Stimulated activated CD4-positive, alpha-beta T cell treated with anti-CD3 and anti-CD28 coated beads, Interleukin-15, amount 100 ng/mL, for 24 hours (primary cell): ENCODE measurements at regions not wholly inside any gene's neighbourhood (a gene's known extent, or its start where the extent isn't known, plus 50 kb on each side); places are given as distances from the start of the nearest gene placed in this dataset.
"Not testable (repeated sequence)": the region's sequence is repeated elsewhere in the genome, so short reads cannot be mapped to it uniquely, and the experiment has no call there.

ENCODE experiments used
- DNase-seq: peaks from one replicate; pipeline ENCODE4 v3.0.0-alpha.2; 2020

- DNase-seq, result no peak
These were observed 250.8 kb upstream of the ZEB2 start for GRCh38 chr2:144770616-144771230.

GRCh38 chr2:144760939-144761338 lies 241.0 kb upstream of the ZEB2 start:
- DNase-seq, result not testable (repeated sequence)

GRCh38 chr2:144759746-144760145 lies 239.8 kb upstream of the ZEB2 start:
- no peak for DNase-seq

GRCh38 chr2:144758196-144758595 lies 238.3 kb upstream of the ZEB2 start:
- not testable (repeated sequence) for DNase-seq

GRCh38 chr2:144753416-144753815 lies 233.5 kb upstream of the ZEB2 start:
- DNase-seq, result no peak

GRCh38 chr2:144751142-144751905 lies 231.4 kb upstream of the ZEB2 start:
- no peak for DNase-seq

- DNase-seq, result no peak
These were observed 229.3 kb upstream of the ZEB2 start for GRCh38 chr2:144749188-144749587.

GRCh38 chr2:144748443-144748842 lies 228.5 kb upstream of the ZEB2 start:
- DNase-seq, result no peak

GRCh38 chr2:144747571-144747970 lies 227.7 kb upstream of the ZEB2 start:
- no peak for DNase-seq

GRCh38 chr2:144745424-144745823 lies 225.5 kb upstream of the ZEB2 start:
- no peak for DNase-seq

GRCh38 chr2:144738749-144739148 lies 218.8 kb upstream of the ZEB2 start:
- DNase-seq, result no peak

- no peak for DNase-seq
These were observed 210.8 kb upstream of the ZEB2 start for GRCh38 chr2:144730711-144731110.

GRCh38 chr2:144724460-144724859 lies 204.5 kb upstream of the ZEB2 start:
- not testable (repeated sequence) for DNase-seq

GRCh38 chr2:144718376-144718775 lies 198.5 kb upstream of the ZEB2 start:
- DNase-seq, result no peak

GRCh38 chr2:144715992-144716391 lies 196.1 kb upstream of the ZEB2 start:
- no peak for DNase-seq

- DNase-seq, result no peak
These were observed 193.5 kb upstream of the ZEB2 start for GRCh38 chr2:144713410-144713809.

- no peak for DNase-seq
These were observed 192.6 kb upstream of the ZEB2 start for GRCh38 chr2:144712550-144712940.

- DNase-seq, result no peak
These were observed 192.0 kb upstream of the ZEB2 start for GRCh38 chr2:144711630-144712549.

- no peak for DNase-seq
These were observed 191.2 kb upstream of the ZEB2 start for GRCh38 chr2:144711084-144711483.

GRCh38 chr2:144708626-144709025 lies 188.7 kb upstream of the ZEB2 start:
- no peak for DNase-seq

GRCh38 chr2:144707736-144708326 lies 187.9 kb upstream of the ZEB2 start:
- no peak for DNase-seq

- DNase-seq, result no peak
These were observed 186.7 kb upstream of the ZEB2 start for GRCh38 chr2:144706647-144707046.
